ENCODE measurements at regions not wholly inside any gene's neighbourhood (a gene's known extent, or its start where the extent isn't known, plus 50 kb on each side); places are given as distances from the start of the nearest gene placed in this dataset.

DNA sequence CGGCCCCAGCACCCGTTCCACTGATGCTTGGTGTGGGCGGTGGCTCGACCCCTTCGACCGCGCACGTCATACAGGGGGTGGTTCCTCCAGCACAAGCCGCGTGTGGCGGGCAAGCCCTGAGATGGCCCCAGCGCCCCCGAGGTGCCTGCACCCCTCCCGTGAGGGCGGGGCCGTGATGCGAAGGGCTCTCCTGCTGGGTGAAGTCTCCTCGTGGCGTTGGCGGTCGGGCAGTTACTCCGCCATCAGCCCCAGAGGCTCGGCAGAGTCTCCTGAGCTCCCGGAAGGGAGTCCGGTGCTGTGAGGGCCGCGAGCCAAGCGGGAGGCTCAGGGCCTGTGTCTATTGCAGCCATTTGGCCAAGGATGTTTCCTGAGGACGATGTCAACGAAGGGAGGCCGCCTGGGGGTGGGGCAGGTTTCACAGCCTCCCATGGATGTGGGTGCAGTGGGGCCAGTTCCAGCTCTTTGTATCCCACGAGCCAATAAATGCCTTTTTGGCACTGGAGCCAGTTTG is 78.1 kb upstream of the GALNT9 start:
- no peak for DNase-seq (ENCODE audit: low spot score)

DNA sequence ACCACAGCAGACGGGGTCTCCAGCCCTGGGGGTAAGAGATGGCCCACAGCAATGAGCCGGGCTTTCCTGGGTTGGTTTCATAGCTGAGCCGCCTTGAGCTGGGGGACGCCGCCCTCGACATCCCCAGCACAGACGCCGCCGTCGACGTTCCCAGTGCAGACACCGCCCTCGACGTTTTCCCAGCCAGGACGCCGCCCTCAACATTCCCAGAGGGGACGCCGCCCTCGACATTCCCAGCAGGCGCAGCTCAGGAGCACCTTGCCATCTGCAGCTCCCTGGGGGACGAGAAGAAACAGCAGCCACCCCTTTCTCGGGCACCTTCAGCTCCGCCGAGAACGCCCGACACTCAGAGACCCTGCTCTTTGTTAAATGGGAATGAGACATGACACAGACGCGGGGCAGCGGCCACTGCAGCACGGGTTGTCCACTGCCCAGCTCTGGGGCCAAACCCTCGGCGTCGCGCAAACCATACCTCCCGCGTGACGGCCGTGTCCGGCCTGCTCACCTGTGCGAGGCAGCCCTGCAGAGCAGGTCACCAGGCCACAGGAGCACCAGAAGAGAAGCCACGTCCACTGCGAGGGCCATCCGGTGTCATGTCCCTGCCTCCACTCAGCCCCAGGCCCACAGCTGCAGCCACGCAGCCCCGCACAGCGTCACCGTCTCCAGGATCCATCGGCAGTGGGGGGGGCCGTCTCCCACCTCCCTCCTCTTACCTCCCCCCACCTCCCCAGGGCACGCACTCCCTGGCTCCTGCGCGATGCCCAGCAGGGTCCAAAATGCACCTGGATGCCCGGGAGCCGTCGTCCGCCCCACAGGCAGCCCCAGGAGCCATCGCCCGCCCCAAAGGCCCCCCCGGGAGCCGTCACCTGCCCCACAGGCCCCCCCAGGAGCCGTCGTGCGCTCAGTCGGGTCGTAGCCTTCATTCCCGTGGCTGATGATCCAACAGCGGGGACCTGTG is 77.4 kb upstream of the GALNT9 start:
- DNase-seq (ENCODE audit: low spot score) = no peak

DNA sequence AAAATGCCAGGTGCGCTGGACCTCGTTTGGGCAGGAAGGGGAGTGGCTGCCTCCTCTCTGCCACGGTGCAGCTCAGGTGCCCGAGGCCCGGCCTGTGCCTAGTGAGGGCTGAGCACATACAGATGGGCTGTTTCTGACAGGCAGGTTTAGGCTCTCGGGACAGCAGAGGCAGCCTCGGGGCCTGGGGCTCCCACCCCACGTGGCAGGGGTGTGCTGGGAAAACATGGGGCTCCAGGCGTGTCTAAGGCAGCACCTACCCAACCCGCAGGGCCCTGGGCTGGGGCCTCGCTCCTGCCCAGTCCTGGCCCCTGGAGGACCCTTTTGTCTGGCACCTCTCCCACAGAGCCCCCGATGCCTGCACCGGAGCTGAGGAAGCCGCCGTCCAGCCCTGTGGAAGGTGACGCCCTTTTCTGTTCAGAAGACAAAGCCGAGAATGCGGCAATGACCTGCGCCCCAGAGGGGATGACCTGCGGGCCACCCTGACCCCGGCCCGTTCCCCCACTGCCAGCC is 76.4 kb upstream of the GALNT9 start:
- DNase-seq (ENCODE audit: low spot score) = no peak

DNA sequence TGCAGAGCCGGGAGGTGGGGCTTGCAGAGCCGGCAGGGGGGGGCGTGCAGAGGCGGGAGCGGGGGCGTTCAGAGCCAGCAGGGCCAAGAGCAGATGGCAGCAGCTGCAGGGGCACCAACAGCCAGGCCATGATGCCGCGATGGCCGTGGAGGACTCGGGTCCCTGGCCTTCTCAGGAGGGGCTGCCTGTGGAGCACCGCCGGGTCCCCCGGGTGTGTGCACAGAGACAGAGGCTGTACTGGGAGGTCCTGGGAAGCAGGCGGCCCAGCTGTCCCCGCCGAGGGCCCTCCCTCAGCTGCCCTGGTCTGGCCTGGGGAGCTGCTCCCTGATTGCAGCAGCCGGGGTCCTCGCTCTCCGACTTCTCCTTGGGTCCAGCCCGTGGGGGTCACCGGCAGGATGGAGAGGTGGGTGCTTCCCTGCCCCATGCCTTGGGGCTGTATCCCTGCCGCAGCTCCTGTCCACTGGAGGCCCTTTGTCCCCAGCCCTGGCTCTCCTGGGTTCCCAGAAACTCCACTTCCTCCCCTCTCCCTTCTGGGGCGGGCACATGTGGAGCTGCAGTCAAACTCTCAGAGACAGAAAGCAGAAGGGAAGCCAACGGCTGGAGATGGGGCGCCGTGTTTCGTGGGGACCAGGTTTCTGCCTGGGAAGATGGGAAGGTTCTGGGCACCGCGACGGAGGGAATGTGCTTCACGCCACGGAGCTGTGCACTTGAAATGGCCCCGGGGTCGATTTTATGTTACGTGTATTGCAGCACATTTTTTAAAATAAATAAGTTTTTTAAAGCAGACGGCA is 75.8 kb upstream of the GALNT9 start:
- DNase-seq (ENCODE audit: low spot score) = no peak

DNA sequence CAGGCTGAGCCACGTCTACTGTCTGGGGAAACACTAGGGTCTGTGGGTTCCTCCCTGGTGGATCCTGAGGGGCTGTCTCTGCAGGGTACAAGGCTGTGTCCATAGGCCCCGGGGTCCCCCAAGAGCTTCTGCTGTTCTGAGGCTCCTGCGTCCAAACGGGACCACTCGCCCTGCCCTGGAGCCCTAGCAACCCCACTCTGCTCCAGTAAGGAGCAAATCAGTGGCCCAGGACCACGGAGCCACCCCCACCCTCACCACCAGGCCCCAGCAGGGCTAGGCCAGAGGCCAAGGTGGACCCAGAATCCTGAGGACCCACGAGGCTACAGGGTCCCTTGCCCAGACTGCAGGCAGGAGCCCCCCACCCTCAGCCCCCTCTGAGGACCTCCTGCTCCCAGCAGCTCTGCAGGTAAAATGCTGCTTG is 75.1 kb upstream of the GALNT9 start:
- DNase-seq (ENCODE audit: low spot score) = no peak

DNA sequence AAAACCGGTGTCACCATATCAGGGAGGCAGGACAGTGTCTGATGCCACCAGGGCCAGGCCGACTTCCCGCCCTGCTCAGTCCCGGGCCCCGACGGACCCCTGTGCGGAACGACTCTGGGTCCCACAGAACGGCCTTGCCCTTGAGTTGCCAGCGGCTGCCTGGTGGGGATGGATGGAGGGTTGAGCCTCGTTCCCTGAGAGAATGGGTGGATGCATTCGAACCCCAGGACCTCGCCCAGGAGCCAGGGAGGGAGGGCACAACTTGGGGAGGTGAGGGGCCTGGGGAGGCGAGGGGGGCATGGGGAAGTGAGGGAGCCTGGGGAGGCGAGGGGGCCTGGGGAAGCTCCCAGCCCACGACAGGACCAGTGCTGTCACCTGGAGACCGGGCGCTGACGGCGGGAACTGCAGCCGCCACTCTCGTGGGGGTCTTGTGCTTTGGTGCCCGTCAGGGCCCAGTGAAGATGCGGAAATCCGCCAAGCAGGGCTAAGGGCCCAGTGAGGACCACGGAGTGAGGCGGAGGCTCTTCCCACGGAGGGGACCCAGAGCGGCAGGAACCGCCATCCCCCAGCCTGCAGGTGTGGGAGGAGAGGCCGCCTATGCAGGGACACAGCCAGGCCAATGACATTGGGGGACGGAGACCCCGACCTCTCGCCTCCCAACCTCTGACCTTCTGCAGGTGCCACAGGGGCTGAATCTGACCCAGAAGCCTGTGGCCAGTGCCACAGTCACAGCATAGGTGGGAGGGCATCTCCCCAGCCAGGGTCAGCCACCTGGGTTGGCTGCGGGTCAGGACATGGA is 74.4 kb upstream of the GALNT9 start:
- no peak for DNase-seq (ENCODE audit: low spot score)

DNA sequence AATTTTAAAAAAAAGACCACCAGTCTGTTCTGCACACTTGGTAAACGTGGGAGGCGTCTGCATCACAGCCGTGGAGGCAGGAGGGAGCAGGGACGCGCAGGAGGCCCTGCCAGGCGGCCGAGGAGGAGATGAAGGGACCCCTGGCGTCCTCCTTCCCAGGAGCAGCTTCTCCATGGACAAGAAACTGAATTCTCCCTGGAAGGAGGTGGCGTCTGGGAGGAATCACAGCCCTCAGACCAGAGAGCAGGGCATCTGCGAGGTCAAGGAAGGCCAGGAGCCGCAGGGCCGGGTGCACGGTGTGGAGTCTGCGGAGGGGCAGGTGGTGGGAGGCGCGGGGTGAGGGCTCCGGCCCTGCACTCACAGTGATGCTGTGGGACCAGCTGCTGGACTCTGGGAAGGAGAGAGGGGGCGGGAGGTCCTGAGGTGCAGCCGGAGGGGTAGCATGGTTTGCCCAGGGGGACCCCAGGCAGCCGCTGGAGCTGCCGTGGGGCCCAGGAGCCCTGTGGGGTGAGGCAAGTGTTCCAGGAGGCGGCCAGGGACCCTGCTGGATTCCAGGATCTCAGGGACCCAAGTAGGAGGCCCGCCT is 73.5 kb upstream of the GALNT9 start:
- no peak for DNase-seq (ENCODE audit: low spot score)

DNA sequence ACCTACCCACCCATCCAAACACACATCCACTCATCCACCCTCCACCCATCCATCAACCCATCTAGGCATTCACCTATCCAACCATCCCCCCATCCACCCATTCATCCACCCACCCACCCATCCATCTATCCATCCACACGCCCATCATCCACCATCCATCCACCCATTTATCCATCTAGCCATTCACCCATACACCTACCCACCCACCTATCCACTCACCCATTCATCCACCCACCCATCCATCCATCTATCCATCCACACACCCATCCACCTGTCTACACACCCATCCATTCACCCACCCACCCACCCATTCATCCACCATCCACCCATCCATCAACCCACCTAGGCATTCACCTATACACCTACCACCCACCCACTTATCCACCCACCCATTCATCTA is 72.6 kb upstream of the GALNT9 start:
- DNase-seq (ENCODE audit: low spot score) = no peak

DNA sequence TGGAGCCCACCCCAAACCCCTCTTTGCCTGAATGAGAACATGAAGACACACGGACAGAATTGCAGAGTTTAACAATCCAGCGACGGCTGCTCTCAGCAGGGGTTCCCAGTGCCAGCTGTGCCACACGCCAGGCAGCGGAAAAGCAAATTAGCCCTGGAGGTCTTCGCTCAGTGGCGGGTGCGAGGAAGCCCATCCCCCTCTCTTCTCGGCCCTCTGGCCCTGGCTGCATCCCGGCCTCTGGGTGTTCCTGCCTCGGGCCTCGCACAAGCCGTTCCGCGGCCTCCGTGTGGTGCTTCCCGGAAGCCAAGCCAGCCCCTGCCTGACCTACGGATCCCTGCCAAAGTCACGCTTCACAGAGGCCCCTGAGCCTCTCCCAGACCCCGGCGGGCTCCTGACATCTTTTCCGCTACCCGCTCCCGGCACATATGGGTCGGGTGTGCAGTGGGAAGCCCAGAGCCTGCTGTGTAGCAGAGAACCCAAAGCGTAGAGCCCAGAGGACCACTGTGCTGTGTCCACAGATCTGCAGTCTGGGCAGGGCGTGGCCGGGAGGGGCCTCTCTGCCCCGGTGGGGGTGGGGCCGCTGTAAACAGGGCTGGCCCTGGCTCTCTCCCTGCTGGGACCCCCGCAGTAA is 70.7 kb upstream of the GALNT9 start:
- no peak for DNase-seq (ENCODE audit: low spot score)

DNA sequence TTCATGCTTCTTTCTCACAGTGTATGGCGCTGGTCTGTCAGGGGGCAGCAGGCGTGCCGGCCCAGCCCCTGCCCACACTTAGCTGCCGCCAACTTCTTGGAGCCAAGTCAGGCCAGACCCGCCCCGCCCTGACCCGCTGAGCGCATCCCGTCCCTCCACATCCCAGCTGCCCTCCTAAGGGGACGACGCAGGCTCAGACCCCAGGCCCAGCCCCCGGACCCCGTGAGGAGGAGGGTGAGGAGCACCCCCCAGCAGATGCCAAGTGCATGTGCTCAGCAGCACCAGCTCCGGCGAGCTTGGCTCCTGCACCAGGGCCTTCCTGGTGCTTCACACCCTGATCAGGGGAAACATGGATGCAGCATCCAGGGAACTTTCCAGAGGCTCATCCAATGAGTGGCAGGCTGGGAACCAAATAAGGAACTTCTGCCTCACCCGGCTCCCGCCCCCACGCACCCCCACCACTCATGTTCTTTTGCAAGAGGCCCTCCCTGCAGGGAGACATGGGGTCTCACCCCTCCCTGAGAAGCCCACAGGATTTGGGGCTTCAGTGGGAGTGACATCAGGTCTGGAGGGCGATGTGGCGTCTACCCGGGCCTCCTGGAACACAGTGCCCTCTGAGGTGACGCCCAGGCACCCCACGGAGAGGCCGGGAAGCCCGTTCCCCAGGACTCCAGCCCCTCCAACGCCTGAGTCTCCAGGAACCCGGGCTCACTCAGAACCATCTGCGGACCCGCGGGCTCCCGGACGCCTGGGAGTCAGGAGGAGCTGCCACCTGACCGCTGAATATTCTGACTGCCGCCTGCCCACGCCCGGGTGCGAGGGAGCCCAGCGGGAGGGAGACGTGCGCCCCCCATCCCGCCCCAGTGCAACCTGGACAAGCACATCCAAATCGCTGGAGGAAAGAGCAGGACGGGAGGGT is 70.0 kb upstream of the GALNT9 start:
- DNase-seq (ENCODE audit: low spot score) = no peak

DNA sequence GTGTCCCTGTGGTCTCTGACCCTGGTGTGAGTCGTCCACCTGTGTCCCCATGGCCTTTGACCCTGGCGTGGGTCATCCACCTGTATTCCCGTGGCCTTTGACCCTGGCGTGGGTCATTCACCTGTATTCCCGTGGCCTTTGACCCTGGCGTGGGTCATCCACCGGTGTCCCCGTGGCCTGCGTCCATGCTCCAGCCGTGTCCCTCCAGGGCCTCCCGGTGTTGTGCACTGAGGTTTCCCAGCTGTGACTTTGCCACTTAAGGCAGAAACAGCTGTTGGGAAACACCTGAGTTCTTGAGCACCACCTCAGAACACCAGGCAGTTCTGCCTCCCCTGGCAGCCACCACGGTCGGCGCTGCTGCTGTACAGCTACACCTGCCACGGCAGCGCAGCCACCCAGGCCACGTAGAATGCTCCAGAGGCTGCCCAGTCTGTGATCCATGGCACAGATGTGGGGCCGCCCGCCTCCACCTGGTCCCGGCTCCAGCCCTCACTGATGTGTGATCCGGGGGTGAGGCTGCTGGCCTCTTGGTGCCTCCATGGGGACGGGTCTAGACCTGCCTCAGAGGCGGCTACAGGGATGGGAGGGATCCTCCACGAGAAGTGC is 69.1 kb upstream of the GALNT9 start:
- no peak for DNase-seq (ENCODE audit: low spot score)

DNA sequence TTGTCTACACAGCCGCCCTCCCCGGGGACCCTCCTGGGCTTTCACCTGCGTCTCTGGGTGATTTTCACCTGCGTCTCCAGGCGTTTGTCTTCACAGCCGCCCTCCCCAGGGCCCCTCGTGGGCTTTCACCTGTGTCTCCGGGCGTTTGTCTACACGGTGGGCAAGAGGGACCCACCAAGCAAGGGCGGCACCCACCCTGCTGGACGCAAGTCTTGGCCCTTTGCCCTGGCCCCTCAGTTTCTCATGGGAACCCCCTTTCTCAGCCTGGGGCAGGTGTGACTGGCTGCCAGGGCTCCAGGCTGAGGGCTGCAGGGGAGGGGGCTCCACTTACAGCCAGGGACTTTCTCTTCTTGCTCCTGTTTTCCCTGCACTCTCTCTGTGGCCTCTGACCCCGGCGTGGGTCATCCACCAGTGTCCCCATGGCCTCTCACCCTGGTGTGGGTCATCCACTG is 68.6 kb upstream of the GALNT9 start:
- no peak for DNase-seq (ENCODE audit: low spot score)

DNA sequence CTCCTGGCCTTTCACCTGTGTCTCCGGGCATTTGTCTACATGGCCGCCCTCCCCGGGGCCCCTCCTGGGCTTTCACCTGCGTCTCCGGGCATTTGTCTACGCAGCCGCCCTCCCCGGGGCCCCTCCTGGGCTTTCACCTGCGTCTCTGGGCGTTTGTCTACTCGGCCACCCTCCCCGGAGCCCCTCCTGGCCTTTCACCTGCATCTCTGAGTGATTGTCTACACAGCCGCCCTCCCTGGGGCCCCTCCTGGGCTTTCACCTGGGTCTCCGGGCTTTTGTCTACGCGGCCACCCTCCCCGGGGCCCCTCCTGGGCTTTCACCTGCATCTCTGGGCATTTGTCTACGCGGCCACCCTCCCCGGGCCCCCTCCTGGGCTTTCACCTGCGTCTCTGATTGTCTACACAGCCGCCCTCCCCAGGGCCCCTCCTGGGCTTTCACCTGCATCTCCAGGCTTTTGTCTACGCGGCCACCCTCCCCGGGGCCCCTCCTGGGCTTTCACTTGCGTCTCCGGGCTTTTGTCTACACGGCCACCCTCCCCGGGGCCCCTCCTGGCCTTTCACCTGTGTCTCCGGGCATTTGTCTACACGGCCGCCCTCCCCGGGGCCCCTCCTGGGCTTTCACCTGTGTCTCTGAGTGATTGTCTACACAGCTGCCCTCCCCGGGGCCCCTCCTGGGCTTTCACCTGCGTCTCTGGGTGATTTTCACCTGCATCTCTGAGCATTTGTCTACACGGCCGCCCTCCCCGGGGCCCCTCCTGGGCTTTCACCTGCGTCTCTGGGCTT is 68.0 kb upstream of the GALNT9 start:
- no peak for DNase-seq (ENCODE audit: low spot score)

DNA sequence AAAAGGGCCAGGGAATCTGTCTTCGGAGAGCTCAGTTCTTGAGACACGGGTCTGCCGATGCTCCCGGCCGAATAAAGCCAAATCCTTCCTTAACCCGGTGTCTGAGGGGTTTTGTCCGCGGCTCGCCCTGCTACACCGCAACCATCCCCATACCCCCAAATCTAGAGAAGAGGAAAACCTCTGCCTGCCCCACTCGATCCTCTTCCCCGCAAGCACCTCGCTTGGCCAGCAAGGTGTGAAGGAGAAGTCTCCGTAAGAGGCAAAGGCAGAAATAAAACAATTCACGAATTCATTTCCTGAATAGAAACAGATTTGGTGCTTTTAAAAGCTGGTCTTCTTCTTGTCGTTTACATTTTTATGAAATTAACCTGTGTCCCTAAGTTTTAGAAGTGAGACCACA is 67.3 kb upstream of the GALNT9 start:
- DNase-seq (ENCODE audit: low spot score) = no peak

DNA sequence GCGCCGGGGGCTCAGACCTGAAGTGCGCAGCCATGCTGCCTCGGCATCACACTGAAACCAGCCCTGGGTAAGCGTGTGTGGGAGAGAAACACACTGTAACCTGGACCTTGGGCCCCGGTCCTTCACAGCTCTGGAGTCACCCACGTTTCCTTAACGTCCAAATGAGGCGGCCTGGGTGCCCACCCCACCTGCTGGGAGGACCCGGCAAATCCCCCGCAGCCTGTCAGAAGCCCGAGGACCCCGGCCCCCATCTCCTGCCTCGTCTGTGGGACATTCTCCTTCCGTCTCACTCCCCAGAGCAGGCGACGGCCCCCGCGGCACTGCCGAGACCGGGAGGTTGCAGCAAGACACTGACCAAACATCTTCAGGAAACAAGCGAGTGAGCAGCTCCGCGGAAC is 66.5 kb upstream of the GALNT9 start:
- no peak for DNase-seq (ENCODE audit: low spot score)

DNA sequence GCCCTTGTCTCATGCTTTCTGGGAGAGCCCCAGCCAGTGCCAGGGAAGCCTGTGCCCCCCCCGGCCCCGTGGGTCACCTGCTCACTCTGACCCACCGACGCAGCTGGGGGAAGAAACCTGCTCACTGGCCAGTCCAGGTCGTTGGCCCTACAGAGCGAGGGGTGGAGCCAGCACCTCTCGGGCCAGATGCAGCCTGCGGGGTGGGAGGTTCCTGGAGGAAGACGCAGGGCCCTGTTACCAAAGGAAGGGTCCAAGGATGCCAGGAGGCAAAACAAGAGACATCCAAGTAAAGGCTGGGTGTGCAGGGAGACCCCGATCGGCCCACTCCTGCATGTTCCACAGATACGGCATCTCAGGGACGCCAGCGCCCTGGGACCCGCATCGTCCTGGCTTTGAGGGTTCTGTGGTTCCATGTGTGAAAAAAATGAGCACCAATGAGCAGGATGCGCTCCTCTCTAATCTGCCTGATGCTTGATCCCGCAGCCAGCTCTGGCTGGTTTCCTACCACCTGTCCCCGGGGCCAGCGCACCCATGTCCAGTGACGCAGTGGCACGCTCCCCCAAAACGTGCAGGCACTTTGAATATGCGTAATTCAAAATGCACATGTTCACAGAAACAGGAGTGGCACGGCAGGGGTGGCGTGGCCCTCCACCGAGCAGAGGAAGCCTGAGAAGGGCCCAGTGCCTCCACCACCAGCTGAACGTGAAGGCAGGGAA is 66.0 kb upstream of the GALNT9 start:
- DNase-seq (ENCODE audit: low spot score) = no peak

DNA sequence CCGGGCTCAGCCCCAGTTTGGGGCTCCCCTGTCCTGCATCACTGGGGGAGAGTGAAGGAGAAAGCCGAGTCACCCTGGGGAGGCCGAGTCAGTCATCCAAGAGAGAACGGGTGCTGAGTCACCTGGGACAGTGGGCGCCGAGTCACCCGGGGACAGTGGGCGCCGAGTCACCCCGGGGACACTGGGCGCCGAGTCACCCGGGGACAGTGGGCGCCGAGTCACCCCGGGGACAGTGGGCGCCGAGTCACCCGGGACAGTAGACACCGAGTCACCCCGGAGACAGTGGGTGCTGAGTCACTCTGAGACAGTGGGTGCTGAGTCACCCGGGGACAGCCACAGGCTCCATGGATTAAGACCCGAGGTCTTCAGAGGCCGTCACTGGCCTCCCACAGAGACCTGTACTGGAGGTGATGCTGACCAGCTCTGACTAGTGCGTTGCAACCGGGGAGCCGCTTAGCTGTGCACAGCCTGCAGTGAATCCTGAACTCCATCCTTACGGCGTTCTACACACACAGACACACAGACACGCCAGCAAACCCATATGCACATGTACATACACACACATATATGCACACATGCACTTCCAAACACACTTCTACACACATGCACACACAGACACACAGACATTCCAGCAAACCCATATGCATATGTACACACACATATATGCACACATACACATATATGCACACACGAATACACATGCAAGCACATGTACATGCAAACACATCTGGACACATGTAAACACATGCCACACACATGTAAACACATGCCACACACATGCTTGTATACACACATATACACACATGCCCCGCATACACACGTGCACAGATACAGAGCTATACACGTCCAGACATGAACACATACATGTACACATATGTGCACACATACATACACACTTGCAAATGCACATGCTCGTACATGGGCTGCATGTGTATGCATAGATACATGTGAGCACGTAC is 64.9 kb upstream of the GALNT9 start:
- peak; percentile 49 for DNase-seq (ENCODE audit: low spot score)

All from RKO (cell line).